ENCODE measurements at regions not wholly inside any gene's neighbourhood (a gene's known extent, or its start where the extent isn't known, plus 50 kb on each side); places are given as distances from the start of the nearest gene placed in this dataset.

DNA sequence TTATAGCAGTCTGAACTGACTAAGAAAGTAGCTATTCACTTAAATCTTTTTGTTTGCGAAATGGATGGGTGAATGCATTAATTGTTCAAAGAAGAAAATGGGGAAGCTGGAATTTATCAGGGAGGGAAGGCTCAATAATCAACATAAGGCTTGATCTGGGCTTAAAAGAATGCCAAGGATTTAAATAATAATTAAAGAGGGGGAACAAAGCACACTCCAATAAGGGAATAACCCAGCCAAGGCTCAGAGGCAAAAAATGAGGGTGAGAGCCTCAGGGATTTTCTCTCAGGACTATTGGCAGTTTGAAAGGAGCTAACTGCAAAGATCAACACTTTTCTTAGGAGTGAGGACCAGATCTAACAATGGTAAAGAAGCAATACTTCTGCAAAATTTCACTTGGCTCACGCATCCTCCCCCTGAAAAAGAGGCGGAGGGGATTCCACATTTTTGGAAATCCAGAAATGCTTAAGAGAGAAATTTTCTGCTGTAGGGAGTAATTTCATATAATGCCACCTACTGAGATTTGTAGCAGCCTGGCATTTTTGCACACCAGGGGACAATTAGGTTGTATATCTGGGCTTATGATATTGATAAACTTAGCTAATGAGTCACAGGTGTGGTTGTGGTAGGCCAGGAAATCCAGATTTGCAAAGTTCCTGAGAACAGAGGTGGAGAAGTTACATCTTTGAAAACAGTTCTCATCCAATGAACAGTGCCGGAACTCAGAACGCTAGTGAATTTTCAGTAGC is 405.1 kb downstream of the TUSC7 start:
- ChIA-PET POLR2A (ENCODE audit: partially characterized antibody) (interaction anchor here (0.7 kb wide), 1 partner anchor 19 kb away, joined by 3 read pairs; no protein-coding TSS in a partner anchor), CTCF (ENCODE audit: partially characterized antibody) (interaction anchor here (1.0 to 1.2 kb wide), 2 partner anchors 13 to 55 kb away, joined by 3 read pairs; no protein-coding TSS in a partner anchor)
- Histone ChIP-seq H3K4me3 (ENCODE audit: extremely low read depth in 1 of 4, insufficient read depth in 2 of 4, low read depth in 3 of 4, low read length in 4 of 4) (0 out of 8 replicates have a peak overlapping the region, but pooled peaks of 1 of the 4 experiments have one; percentile 5), H2BK15ac (ENCODE audit: low read length) (no peak overlapping the region), H2BK20ac (ENCODE audit: low read length) (no peak overlapping the region), H2AK5ac (ENCODE audit: low read depth, low read length) (no peak overlapping the region), H2BK120ac (replicated peaks; ENCODE audit: low read depth, low read length) (no peak overlapping the region), H3K4me1 (replicated peaks in 1 of 4; ENCODE audit: control insufficient read depth in 3 of 4, insufficient read depth in 4 of 4, low read length in 3 of 4) (peaks cover 0 to 6% (median 4%) of the 10 kb centered on the region in 4 experiments; a peak in 3 of 7 replicates), H3K23ac (ENCODE audit: insufficient read length) (no peak overlapping the region), H3K79me1 (ENCODE audit: low read depth, low read length) (no peaks in the 10 kb centered on the region), H3K9me3 (ENCODE audit: insufficient read depth in 2 of 2, low read depth in 1 of 2, low read length in 1 of 2) (no peaks in the 10 kb centered on the region), H4K8ac (ENCODE audit: extremely low read depth, insufficient read depth, low read length) (no peak overlapping the region), H2AFZ (ENCODE audit: low read length) (no peak overlapping the region), H3K14ac (ENCODE audit: insufficient read length) (no peak overlapping the region), H3K56ac (replicated peaks; ENCODE audit: insufficient read length, low read depth, low read length) (no peak overlapping the region), H4K20me1 (replicated peaks in 1 of 2; ENCODE audit: control insufficient read depth in 1 of 2, insufficient read depth in 2 of 2, low read length in 2 of 2) (no peaks in the 10 kb centered on the region), H3K27ac (ENCODE audit: low read depth, low read length) (no peak overlapping the region), H3K4ac (replicated peaks; ENCODE audit: insufficient read length, low read depth, low read length) (no peak overlapping the region), H3K9ac (replicated peaks in 1 of 4; ENCODE audit: extremely low read depth in 1 of 4, low read depth in 3 of 4, low read length in 3 of 4) (no peak overlapping the region), H4K5ac (ENCODE audit: insufficient read length, low read depth, low read length) (no peak overlapping the region), H3K27me3 (replicated peaks in 1 of 4; ENCODE audit: control insufficient read depth in 3 of 4, extremely low read depth in 1 of 4, insufficient read depth in 3 of 4, low read length in 3 of 4) (peaks cover 0 to 1% (median 0%) of the 10 kb centered on the region in 4 experiments; a peak in 1 of 7 replicates), H2BK5ac (ENCODE audit: low read depth, low read length) (no peak overlapping the region), H3K4me2 (ENCODE audit: insufficient read depth in 1 of 2, low read depth in 2 of 2, low read length in 2 of 2) (peak overlapping the region; percentile 15 to 16; a peak in 1 of 4 replicates), H2BK12ac (ENCODE audit: low read depth, low read length) (peak overlapping the region; percentile 32; the same call in 1 of the 2 replicates), H3K79me2 (ENCODE audit: control insufficient read depth in 1 of 2, insufficient read depth in 2 of 2, low read length in 2 of 2) (no peaks in the 10 kb centered on the region), H3K18ac (ENCODE audit: extremely low read depth, low read length) (no peak overlapping the region), H4K91ac (replicated peaks; ENCODE audit: insufficient read length, low read length) (no peak overlapping the region), H3K36me3 (ENCODE audit: control insufficient read depth in 2 of 4, insufficient read depth in 4 of 4, low read length in 3 of 4) (no peaks in the 10 kb centered on the region), H3K23me2 (ENCODE audit: low read depth, low read length) (no peaks in the 10 kb centered on the region)
- DNase-seq (ENCODE audit: low read depth in 1 of 2, low spot score in 2 of 2) (peak in 1 of 2 experiments; percentile 5), FAIRE-seq (no peak)
- no peak for TF ChIP-seq BACH1 (IDR thresholded peaks at IDR 0.05; ENCODE audit: low read length)
- TF ChIP-seq POLR2AphosphoS5 (IDR thresholded peaks at IDR 0.05; ENCODE audit: low read depth, low read length), result no peak
- TF ChIP-seq RXRA (IDR thresholded peaks at IDR 0.05; ENCODE audit: insufficient read depth, low read depth, low read length), result no peak
- no peak for TF ChIP-seq SRF (IDR thresholded peaks at IDR 0.05; ENCODE audit: low read depth, low read length)
- no peak for TF ChIP-seq CBX8 (IDR thresholded peaks at IDR 0.05; ENCODE audit: borderline replicate concordance, low read depth, low read length)
- 54% methylated on average over 5 of the region's 5 CpGs; no CpG with 5 or more reads in 1 of the 2 experiments for WGBS, 2 experiments (ENCODE audit: extremely low coverage in 1 of 2, insufficient coverage in 1 of 2, insufficient read length in 1 of 2, insufficient replicate concordance in 2 of 2, low coverage in 1 of 2, low lambda C conversion rate in 2 of 2, missing lambda C conversion rate in 1 of 2)
